C4-2B (cell line): ENCODE measurements at regions not wholly inside any gene's neighbourhood (a gene's known extent, or its start where the extent isn't known, plus 50 kb on each side); places are given as distances from the start of the nearest gene placed in this dataset.

ENCODE experiments used
- H3K27ac ChIP-seq: fragments of 450-650 bp; 2 replicates; pipeline ENCODE4 v1.5.1; 2017
- ZFX ChIP-seq: fragments of 450-650 bp; IDR thresholded peaks from 2 replicates; pipeline ENCODE4 v1.6.1; 2017
- TF ChIP-seq, protein P1 (sequence below): fragments of 450-650 bp; conservative IDR thresholded peaks from 2 replicates; pipeline ENCODE4 v1.5.1; 2017; ENCODE audit warnings: mild to moderate bottlenecking

- H3K27ac ChIP-seq: no peak overlapping the region
Measured at GRCh38 chr7:13144673-13145072, 457.2 kb downstream of the ARL4A start.

DNA sequence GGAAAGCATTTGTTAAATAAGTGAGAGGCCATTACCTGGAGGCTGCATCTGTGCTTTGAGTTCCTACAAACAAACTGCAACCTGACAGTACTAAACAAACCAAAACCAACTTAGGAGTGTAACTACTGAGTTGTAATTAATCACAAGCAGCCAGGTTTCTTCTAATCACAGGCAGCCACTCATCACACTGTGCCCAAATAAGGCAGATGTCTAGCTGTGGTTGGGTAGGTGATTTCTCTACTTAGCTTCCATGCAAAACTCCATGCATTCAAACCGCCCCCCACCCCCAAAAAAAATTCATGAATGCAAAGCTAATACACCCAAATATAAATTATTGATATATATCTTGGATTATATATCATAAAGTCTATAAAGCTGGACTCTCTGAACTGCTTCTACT, 461.1 kb downstream of the ARL4A start:
- no peak for TF ChIP-seq ZFX
- TF ChIP-seq, protein P1, sequence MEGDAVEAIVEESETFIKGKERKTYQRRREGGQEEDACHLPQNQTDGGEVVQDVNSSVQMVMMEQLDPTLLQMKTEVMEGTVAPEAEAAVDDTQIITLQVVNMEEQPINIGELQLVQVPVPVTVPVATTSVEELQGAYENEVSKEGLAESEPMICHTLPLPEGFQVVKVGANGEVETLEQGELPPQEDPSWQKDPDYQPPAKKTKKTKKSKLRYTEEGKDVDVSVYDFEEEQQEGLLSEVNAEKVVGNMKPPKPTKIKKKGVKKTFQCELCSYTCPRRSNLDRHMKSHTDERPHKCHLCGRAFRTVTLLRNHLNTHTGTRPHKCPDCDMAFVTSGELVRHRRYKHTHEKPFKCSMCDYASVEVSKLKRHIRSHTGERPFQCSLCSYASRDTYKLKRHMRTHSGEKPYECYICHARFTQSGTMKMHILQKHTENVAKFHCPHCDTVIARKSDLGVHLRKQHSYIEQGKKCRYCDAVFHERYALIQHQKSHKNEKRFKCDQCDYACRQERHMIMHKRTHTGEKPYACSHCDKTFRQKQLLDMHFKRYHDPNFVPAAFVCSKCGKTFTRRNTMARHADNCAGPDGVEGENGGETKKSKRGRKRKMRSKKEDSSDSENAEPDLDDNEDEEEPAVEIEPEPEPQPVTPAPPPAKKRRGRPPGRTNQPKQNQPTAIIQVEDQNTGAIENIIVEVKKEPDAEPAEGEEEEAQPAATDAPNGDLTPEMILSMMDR: no peak
- H3K27ac ChIP-seq: no peak overlapping the region

More at GRCh38 chr7:13144673-13145072, 457.2 kb downstream of the ARL4A start:
- TF ChIP-seq, protein P1: no peak
- no peak for TF ChIP-seq ZFX

DNA sequence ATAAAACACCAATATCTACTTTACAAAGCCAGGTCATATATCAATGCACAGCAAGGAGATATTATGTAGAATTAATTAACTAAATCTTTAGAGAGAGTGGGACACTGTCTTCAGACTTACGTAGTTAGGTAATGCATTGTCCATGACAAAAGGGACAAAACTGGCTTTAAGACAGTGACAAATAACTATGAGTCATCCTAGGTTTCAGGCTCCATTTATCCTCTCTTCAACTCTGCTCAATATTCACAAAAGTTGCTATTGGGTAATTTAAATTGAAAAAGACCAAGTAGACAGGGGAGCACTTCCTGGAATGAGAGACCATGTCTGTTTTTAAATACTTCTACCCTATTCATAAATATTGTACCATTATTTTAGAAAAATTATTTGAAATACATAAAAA, 464.5 kb downstream of the ARL4A start:
- H3K27ac ChIP-seq: no peak overlapping the region
- no peak for TF ChIP-seq ZFX
- TF ChIP-seq, protein P1: no peak

DNA sequence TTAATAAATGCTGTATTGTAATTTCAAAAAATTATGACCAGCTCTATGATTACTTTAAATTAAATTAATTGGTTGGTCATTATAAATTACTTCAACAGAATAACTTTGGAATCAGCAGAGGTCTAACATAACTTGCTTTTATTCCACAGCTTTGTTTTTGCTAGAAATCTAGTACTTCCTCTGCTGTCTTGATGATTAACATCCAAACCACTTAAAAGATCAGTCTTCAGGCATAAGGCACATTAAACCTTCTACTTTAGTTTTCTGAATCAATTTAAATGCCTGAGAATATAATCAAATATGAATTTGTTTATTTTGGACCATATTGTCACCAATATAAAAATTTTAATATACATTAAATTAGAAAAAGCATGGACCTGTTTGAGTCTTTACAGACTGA, 465.3 kb downstream of the ARL4A start:
- TF ChIP-seq, protein P1: no peak
- TF ChIP-seq ZFX: no peak
- no peak overlapping the region for H3K27ac ChIP-seq

- TF ChIP-seq, protein P1: no peak
- no peak for TF ChIP-seq ZFX
Measured at GRCh38 chr7:13153266-13153665, 465.8 kb downstream of the ARL4A start.

GRCh38 chr7:13153742-13154141, 466.3 kb downstream of the ARL4A start:
- no peak overlapping the region for H3K27ac ChIP-seq
- TF ChIP-seq ZFX: no peak
- TF ChIP-seq, protein P1: no peak

More at GRCh38 chr7:13153266-13153665, 465.8 kb downstream of the ARL4A start:
- H3K27ac ChIP-seq: no peak overlapping the region

DNA sequence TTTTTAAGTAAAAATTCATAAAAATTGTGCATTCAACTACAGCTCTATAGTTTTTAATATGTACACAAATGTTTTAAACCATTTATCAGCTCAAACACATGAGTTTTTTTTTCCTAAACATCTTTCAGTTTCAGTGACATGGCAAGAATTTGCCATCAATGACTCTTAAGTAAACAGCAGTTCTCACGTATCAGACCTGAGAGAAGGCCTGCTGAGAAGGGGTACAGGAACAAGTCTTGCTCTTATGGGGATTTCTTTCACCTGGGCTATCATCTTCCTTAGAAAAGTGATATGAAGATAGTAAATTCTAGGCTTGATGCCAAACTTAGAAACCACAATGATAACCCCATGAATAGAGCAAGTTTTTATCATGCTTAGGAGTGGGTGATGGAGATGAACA, 467.8 kb downstream of the ARL4A start:
- TF ChIP-seq, protein P1: no peak
- no peak for TF ChIP-seq ZFX
- H3K27ac ChIP-seq: no peak overlapping the region
